Skeletal muscle tissue (tissue), 3 donors: ENCODE measurements at regions not wholly inside any gene's neighbourhood (a gene's known extent, or its start where the extent isn't known, plus 50 kb on each side); places are given as distances from the start of the nearest gene placed in this dataset.

Source experiments
- H3K27ac ChIP-seq: one replicate; pipeline ENCODE4 v1.7.0; 2013; ENCODE audit warnings: mild to moderate bottlenecking, low read depth, low read length, inconsistent platforms
- H3K27me3 ChIP-seq, 3 donors: one replicate each; pipeline ENCODE4 v1.7.0; 2013; ENCODE audit warnings: low read length in 3 of 3; ENCODE audit not compliant: control insufficient read depth in 3 of 3, insufficient read depth in 3 of 3
- H3K36me3 ChIP-seq, 3 donors: one replicate each; pipeline ENCODE4 v1.7.0; 2013; ENCODE audit warnings: low read length in 3 of 3; ENCODE audit not compliant: control insufficient read depth in 3 of 3, insufficient read depth in 3 of 3
- H3K4me1 ChIP-seq, 3 donors: one replicate each; pipeline ENCODE4 v1.7.0; 2013; ENCODE audit warnings: low read length in 3 of 3, mild to moderate bottlenecking in 3 of 3; ENCODE audit not compliant: control insufficient read depth in 3 of 3, insufficient read depth in 3 of 3
- H3K4me3 ChIP-seq, 3 donors: one replicate each; pipeline ENCODE4 v1.7.0; 2013; ENCODE audit warnings: low read length in 3 of 3
- H3K9ac ChIP-seq, 3 donors: one replicate each; pipeline ENCODE4 v1.7.0; 2013; ENCODE audit warnings: low read length in 3 of 3, mild to moderate bottlenecking in 3 of 3, moderate library complexity in 2 of 3, low read depth in 1 of 3
- H3K9me3 ChIP-seq, 3 donors: one replicate each; pipeline ENCODE4 v1.7.0; 2013; ENCODE audit warnings: low read length in 3 of 3; ENCODE audit not compliant: control insufficient read depth in 3 of 3
- donor health status: Osteomylitis.

- Histone ChIP-seq H3K4me1 (peaks cover 0 to 6% (median 0%) of the 10 kb centered on the region in 3 donors), H3K27ac (no peak overlapping the region), H3K36me3 (no peaks in the 10 kb centered on the region), H3K27me3 (no peaks in the 10 kb centered on the region), H3K9ac (no peak overlapping the region), H3K9me3 (no peaks in the 10 kb centered on the region), H3K4me3 (no peak overlapping the region)
These were observed 662.6 kb downstream of the BCKDHB start for GRCh38 chr6:80769106-80769505.

- no peaks in the 10 kb centered on the region for H3K36me3 ChIP-seq
- H3K9ac ChIP-seq: no peak overlapping the region
- peaks cover 0 to 6% (median 0%) of the 10 kb centered on the region in 3 donors for H3K4me1 ChIP-seq
- H3K27me3 ChIP-seq: no peaks in the 10 kb centered on the region
- H3K4me3 ChIP-seq: no peak overlapping the region
- no peak overlapping the region for H3K27ac ChIP-seq
- H3K9me3 ChIP-seq: no peaks in the 10 kb centered on the region
These were observed 661.3 kb downstream of the BCKDHB start for GRCh38 chr6:80767808-80768207.

GRCh38 chr6:80744213-80744612 is 637.7 kb downstream of the BCKDHB start:
- no peaks in the 10 kb centered on the region for H3K9me3 ChIP-seq
- H3K27ac ChIP-seq: no peak overlapping the region
- H3K27me3 ChIP-seq: no peaks in the 10 kb centered on the region
- H3K4me3 ChIP-seq: no peak overlapping the region
- no peaks in the 10 kb centered on the region for H3K36me3 ChIP-seq
- no peak overlapping the region for H3K9ac ChIP-seq
- H3K4me1 ChIP-seq: no peaks in the 10 kb centered on the region

- H3K4me1 ChIP-seq: no peaks in the 10 kb centered on the region
- no peaks in the 10 kb centered on the region for H3K36me3 ChIP-seq
These were observed 636.0 kb downstream of the BCKDHB start for GRCh38 chr6:80742481-80742880.

GRCh38 chr6:80733641-80734040 is 627.2 kb downstream of the BCKDHB start:
- Histone ChIP-seq H3K4me3 (no peak overlapping the region), H3K27ac (no peak overlapping the region), H3K36me3 (no peaks in the 10 kb centered on the region), H3K27me3 (no peaks in the 10 kb centered on the region), H3K9ac (no peak overlapping the region), H3K4me1 (no peaks in the 10 kb centered on the region), H3K9me3 (no peaks in the 10 kb centered on the region)

More at GRCh38 chr6:80742481-80742880, 636.0 kb downstream of the BCKDHB start:
- no peaks in the 10 kb centered on the region for H3K27me3 ChIP-seq
- H3K4me3 ChIP-seq: no peak overlapping the region
- no peaks in the 10 kb centered on the region for H3K9me3 ChIP-seq
- no peak overlapping the region for H3K27ac ChIP-seq
- H3K9ac ChIP-seq: no peak overlapping the region

- no peaks in the 10 kb centered on the region for H3K9me3 ChIP-seq
- H3K27me3 ChIP-seq: no peaks in the 10 kb centered on the region
- no peak overlapping the region for H3K4me3 ChIP-seq
- no peaks in the 10 kb centered on the region for H3K36me3 ChIP-seq
- no peak overlapping the region for H3K9ac ChIP-seq
- no peaks in the 10 kb centered on the region for H3K4me1 ChIP-seq
- H3K27ac ChIP-seq: no peak overlapping the region
These were observed 622.4 kb downstream of the BCKDHB start for GRCh38 chr6:80728830-80729229.

GRCh38 chr6:80728101-80728750 is 621.8 kb downstream of the BCKDHB start:
- H3K4me3 ChIP-seq: no peak overlapping the region
- no peaks in the 10 kb centered on the region for H3K4me1 ChIP-seq

GRCh38 chr6:80725156-80725930 is 618.9 kb downstream of the BCKDHB start:
- Histone ChIP-seq H3K4me3 (no peak overlapping the region), H3K27me3 (no peaks in the 10 kb centered on the region), H3K9me3 (no peaks in the 10 kb centered on the region), H3K36me3 (no peaks in the 10 kb centered on the region), H3K27ac (no peak overlapping the region), H3K4me1 (no peaks in the 10 kb centered on the region), H3K9ac (no peak overlapping the region)

More at GRCh38 chr6:80728101-80728750, 621.8 kb downstream of the BCKDHB start:
- Histone ChIP-seq H3K27me3 (no peaks in the 10 kb centered on the region), H3K9ac (no peak overlapping the region), H3K36me3 (no peaks in the 10 kb centered on the region), H3K27ac (no peak overlapping the region), H3K9me3 (no peaks in the 10 kb centered on the region)

- no peak overlapping the region for H3K4me3 ChIP-seq
- H3K9ac ChIP-seq: no peak overlapping the region
- no peaks in the 10 kb centered on the region for H3K36me3 ChIP-seq
- no peaks in the 10 kb centered on the region for H3K27me3 ChIP-seq
- H3K9me3 ChIP-seq: peaks cover 0 to 3% (median 0%) of the 10 kb centered on the region in 3 donors
- no peak overlapping the region for H3K27ac ChIP-seq
- no peaks in the 10 kb centered on the region for H3K4me1 ChIP-seq
These were observed 614.4 kb downstream of the BCKDHB start for GRCh38 chr6:80720824-80721223.

- no peaks in the 10 kb centered on the region for H3K36me3 ChIP-seq
- H3K27ac ChIP-seq: no peak overlapping the region
- H3K4me3 ChIP-seq: no peak overlapping the region
- H3K4me1 ChIP-seq: no peaks in the 10 kb centered on the region
- no peak overlapping the region for H3K9ac ChIP-seq
- no peaks in the 10 kb centered on the region for H3K9me3 ChIP-seq
- H3K27me3 ChIP-seq: no peaks in the 10 kb centered on the region
These were observed 608.0 kb downstream of the BCKDHB start for GRCh38 chr6:80714513-80714912.
